GM23338 (cell line): ENCODE measurements at regions not wholly inside any gene's neighbourhood (a gene's known extent, or its start where the extent isn't known, plus 50 kb on each side); places are given as distances from the start of the nearest gene placed in this dataset.

Experiments
- CREB1 ChIP-seq: fragments of 250-450 bp; sonication (Bioruptor Pico); IDR thresholded peaks from 2 replicates; pipeline ENCODE4 v1.5.0; 2020; ENCODE audit warnings: low read depth, mild to moderate bottlenecking, moderate library complexity
- EZH2 ChIP-seq: fragments of 200-600 bp; sonication (generic); IDR thresholded peaks from one replicate; pipeline ENCODE4 v1.8.0; 2017; ENCODE audit warnings: antibody characterized with exemption, mild to moderate bottlenecking, low read depth; ENCODE audit not compliant: unreplicated experiment
- EZH2phosphoT487 ChIP-seq: fragments of 200-600 bp; sonication (generic); IDR thresholded peaks from one replicate; pipeline ENCODE4 v1.8.1; 2018; ENCODE audit warnings: antibody characterized with exemption; ENCODE audit not compliant: unreplicated experiment
- JUNB ChIP-seq: IDR thresholded peaks from one replicate; pipeline ENCODE4 v1.6.1; 2016; ENCODE audit warnings: antibody characterized with exemption; ENCODE audit not compliant: unreplicated experiment
- POLR2AphosphoS5 ChIP-seq: IDR thresholded peaks from 2 replicates; pipeline ENCODE4 v1.6.1; 2016; ENCODE audit warnings: antibody characterized with exemption, low read depth
- ZNF114 ChIP-seq: fragments of 250-450 bp; sonication (Bioruptor Pico); IDR thresholded peaks from 2 replicates; pipeline ENCODE4 v1.5.0; 2020; ENCODE audit warnings: mild to moderate bottlenecking, moderate library complexity
- TF ChIP-seq, protein P1 (sequence below), 2 experiments: fragments of 200-600 bp in 1 of 2; sonication (generic) in 1 of 2; conservative IDR thresholded peaks; 2 replicates each; pipeline versions ENCODE4 v1.5.1 to v1.6.1; 2016 to 2017; ENCODE audit warnings: antibody characterized with exemption in 2 of 2, low read depth in 2 of 2, mild to moderate bottlenecking in 2 of 2, moderate library complexity in 1 of 2
- TF ChIP-seq, protein P2 (sequence below): IDR thresholded peaks from one replicate; pipeline ENCODE4 v1.6.1; 2018; ENCODE audit warnings: antibody characterized with exemption; ENCODE audit not compliant: unreplicated experiment
- TF ChIP-seq, protein P3 (sequence below): IDR thresholded peaks from 2 replicates; pipeline ENCODE4 v1.6.1; 2016; ENCODE audit warnings: antibody characterized with exemption

DNA sequence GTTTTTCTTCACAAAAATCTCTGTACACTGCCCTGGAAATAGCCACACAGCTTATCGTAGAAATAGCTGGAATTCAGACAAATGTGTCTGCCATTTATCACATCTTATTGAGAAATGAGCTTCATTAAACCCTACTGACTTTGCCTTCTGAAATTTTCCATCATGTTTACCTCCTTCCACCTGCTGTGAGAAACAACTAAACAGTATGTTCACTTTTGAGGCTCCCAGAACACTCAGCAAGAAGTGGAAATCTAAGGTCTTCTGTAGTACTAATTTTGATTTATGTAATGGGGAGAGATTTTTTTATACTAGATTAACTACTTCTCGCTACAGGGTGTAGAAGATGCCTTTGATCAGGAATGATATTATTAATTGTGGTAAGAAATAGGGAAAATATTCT lies 268.0 kb downstream of the KCNC2 start:
- no peak for TF ChIP-seq CREB1
- TF ChIP-seq, protein P1, sequence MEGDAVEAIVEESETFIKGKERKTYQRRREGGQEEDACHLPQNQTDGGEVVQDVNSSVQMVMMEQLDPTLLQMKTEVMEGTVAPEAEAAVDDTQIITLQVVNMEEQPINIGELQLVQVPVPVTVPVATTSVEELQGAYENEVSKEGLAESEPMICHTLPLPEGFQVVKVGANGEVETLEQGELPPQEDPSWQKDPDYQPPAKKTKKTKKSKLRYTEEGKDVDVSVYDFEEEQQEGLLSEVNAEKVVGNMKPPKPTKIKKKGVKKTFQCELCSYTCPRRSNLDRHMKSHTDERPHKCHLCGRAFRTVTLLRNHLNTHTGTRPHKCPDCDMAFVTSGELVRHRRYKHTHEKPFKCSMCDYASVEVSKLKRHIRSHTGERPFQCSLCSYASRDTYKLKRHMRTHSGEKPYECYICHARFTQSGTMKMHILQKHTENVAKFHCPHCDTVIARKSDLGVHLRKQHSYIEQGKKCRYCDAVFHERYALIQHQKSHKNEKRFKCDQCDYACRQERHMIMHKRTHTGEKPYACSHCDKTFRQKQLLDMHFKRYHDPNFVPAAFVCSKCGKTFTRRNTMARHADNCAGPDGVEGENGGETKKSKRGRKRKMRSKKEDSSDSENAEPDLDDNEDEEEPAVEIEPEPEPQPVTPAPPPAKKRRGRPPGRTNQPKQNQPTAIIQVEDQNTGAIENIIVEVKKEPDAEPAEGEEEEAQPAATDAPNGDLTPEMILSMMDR (conservative IDR thresholded peaks at IDR 0.05; ENCODE audit: low read depth in 2 of 2), result no peak
- no peak for TF ChIP-seq EZH2
- TF ChIP-seq ZNF114 (CRISPR knock-in tag), result no peak
- no peak for TF ChIP-seq EZH2phosphoT487
- TF ChIP-seq, protein P2, sequence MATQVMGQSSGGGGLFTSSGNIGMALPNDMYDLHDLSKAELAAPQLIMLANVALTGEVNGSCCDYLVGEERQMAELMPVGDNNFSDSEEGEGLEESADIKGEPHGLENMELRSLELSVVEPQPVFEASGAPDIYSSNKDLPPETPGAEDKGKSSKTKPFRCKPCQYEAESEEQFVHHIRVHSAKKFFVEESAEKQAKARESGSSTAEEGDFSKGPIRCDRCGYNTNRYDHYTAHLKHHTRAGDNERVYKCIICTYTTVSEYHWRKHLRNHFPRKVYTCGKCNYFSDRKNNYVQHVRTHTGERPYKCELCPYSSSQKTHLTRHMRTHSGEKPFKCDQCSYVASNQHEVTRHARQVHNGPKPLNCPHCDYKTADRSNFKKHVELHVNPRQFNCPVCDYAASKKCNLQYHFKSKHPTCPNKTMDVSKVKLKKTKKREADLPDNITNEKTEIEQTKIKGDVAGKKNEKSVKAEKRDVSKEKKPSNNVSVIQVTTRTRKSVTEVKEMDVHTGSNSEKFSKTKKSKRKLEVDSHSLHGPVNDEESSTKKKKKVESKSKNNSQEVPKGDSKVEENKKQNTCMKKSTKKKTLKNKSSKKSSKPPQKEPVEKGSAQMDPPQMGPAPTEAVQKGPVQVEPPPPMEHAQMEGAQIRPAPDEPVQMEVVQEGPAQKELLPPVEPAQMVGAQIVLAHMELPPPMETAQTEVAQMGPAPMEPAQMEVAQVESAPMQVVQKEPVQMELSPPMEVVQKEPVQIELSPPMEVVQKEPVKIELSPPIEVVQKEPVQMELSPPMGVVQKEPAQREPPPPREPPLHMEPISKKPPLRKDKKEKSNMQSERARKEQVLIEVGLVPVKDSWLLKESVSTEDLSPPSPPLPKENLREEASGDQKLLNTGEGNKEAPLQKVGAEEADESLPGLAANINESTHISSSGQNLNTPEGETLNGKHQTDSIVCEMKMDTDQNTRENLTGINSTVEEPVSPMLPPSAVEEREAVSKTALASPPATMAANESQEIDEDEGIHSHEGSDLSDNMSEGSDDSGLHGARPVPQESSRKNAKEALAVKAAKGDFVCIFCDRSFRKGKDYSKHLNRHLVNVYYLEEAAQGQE, result no peak
- no peak for TF ChIP-seq POLR2AphosphoS5
- TF ChIP-seq JUNB, result no peak
- TF ChIP-seq, protein P3, sequence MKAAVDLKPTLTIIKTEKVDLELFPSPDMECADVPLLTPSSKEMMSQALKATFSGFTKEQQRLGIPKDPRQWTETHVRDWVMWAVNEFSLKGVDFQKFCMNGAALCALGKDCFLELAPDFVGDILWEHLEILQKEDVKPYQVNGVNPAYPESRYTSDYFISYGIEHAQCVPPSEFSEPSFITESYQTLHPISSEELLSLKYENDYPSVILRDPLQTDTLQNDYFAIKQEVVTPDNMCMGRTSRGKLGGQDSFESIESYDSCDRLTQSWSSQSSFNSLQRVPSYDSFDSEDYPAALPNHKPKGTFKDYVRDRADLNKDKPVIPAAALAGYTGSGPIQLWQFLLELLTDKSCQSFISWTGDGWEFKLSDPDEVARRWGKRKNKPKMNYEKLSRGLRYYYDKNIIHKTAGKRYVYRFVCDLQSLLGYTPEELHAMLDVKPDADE, result no peak
